Activated CD4-positive, alpha-beta T cell treated with anti-CD3 and anti-CD28 coated beads, Interleukin-2, amount 10 ng/mL, durations not matched to agents 24 days and 14 days (primary cell): ENCODE measurements at regions not wholly inside any gene's neighbourhood (a gene's known extent, or its start where the extent isn't known, plus 50 kb on each side); places are given as distances from the start of the nearest gene placed in this dataset.

Source experiments
- DNase-seq: peaks from one replicate; pipeline ENCODE4 v3.0.0; 2022
- H3K27ac Mint-ChIP-seq: one replicate; pipeline ENCODE4 v1.8.0; 2022; ENCODE audit warnings: mild to moderate bottlenecking, mixed read lengths
- H3K27me3 Mint-ChIP-seq: one replicate; pipeline ENCODE4 v1.8.0; 2022; ENCODE audit warnings: mixed read lengths
- H3K36me3 Mint-ChIP-seq: one replicate; pipeline ENCODE4 v1.8.0; 2022; ENCODE audit warnings: low read depth, mild to moderate bottlenecking, mixed read lengths
- H3K4me1 Mint-ChIP-seq: one replicate; pipeline ENCODE4 v1.8.0; 2021; ENCODE audit warnings: mixed read lengths
- H3K4me3 Mint-ChIP-seq: one replicate; pipeline ENCODE4 v1.8.0; 2022; ENCODE audit warnings: mild to moderate bottlenecking, moderate library complexity, mixed read lengths
- H3K9me3 Mint-ChIP-seq: one replicate; pipeline ENCODE4 v1.8.0; 2021; ENCODE audit warnings: mixed read lengths
- intact Hi-C: fragments of 100-400 bp; cut with micrococcal nuclease; formaldehyde crosslinking; loops from one replicate; pipeline ENCODE4 v1.15.1; 2023

DNA sequence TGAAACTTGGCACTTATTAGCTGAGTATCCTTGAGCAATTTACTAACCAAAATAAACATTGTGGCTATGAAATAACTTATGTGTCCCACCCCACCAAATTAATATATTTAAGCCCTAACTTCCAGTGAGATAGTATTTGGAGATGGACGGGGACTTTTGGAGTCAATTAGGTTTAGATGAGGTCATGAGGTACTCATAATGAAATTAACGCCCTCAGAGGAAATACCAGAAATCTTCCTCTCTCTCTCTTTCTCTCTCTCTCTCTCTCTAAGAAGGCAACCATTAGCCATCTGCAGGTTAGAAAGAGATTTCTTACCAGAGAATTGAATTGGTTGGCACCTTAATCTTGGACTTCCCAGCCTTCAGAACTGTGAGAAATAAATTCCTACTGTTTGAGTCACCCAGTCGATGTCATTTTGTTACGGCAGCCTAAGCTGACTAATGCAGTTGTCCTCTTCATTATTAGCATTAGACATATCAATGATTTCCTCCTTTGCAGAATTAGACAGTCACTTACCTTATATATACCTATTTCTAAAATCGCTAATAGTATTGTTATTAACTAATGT, 1284.0 kb downstream of the FAM181B start:
- Mint-ChIP-seq H3K9me3 (no peaks in the 10 kb centered on the region), H3K4me1 (no peaks in the 10 kb centered on the region)

DNA sequence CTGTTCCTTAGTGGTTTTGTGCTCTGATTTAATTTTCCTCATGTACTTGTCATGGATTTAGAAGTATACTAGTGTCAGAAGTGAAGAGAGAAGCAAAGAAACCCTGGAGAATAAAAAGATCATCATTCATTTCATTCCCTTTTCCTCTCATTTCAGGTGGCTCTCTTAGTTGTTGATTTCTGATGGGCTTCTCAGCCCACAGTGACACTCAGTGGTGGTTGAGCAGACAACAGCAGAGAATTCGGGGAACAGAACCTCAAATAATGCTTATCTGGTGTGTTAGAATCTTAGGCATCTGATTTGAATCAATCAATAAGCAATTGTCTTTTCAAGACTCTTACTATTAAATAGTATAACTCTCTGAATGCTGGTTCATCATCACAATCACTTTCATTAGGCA, 1289.4 kb downstream of the FAM181B start:
- DNase-seq = no peak
- intact Hi-C loops = no loop called here
- no peak overlapping the region for H3K27ac Mint-ChIP-seq
- H3K4me3 Mint-ChIP-seq = no peak overlapping the region
- H3K36me3 Mint-ChIP-seq = no peaks in the 10 kb centered on the region
- H3K9me3 Mint-ChIP-seq = no peaks in the 10 kb centered on the region
- H3K4me1 Mint-ChIP-seq = no peaks in the 10 kb centered on the region
- no peaks in the 10 kb centered on the region for H3K27me3 Mint-ChIP-seq

More for the DNA sequence above, 1284.0 kb downstream of the FAM181B start:
- no peak overlapping the region for H3K27ac Mint-ChIP-seq
- H3K4me3 Mint-ChIP-seq = no peak overlapping the region
- no peaks in the 10 kb centered on the region for H3K36me3 Mint-ChIP-seq
- no peaks in the 10 kb centered on the region for H3K27me3 Mint-ChIP-seq
- no peak for DNase-seq
- intact Hi-C loops = no loop called here

DNA sequence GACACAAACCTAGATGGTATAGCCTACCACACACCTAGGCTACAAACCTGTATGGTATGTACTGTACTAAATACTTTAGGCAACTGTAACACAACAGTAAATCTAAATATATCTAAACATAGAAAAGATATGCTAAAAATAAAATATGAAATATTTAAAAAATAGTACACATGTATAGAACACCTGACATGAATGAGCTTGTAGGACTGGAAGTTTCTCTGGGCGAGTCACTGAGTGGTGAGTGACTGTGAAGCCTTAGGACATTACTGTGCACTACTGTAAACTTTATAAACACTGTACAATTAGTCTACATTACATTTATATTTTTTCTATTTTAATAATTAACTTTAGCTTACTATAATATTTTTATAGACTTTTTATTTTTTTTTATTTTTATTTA, 1301.3 kb downstream of the FAM181B start:
- H3K4me1 Mint-ChIP-seq = no peaks in the 10 kb centered on the region
- no peaks in the 10 kb centered on the region for H3K27me3 Mint-ChIP-seq
- H3K4me3 Mint-ChIP-seq = no peak overlapping the region
- intact Hi-C loops = no loop called here
- H3K36me3 Mint-ChIP-seq = no peaks in the 10 kb centered on the region
- DNase-seq = no peak
- no peak overlapping the region for H3K27ac Mint-ChIP-seq
- no peaks in the 10 kb centered on the region for H3K9me3 Mint-ChIP-seq

DNA sequence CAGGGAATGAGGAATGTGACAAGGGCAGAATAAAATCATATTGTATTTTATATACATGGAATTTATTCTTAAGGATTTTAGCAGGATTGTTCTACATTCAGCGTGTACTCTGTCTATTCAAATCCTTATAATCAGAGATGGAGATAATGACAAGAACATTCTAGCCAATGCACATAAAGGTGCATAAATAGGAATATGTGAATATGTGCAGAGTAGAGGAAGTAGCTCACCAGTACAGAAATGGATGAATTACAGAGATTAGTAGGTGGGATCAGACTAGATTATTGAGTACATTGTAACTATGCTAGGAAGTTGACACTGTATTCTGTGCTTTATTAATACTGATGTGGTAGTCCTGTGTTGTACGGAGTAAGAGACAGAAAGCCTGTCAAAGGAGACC, 1308.8 kb downstream of the FAM181B start:
- Mint-ChIP-seq H3K9me3 (no peaks in the 10 kb centered on the region), H3K36me3 (no peaks in the 10 kb centered on the region)

GRCh38 chr11:81422402-81422801, 1311.3 kb downstream of the FAM181B start:
- no peaks in the 10 kb centered on the region for H3K36me3 Mint-ChIP-seq
- intact Hi-C loops = no loop called here
- no peaks in the 10 kb centered on the region for H3K9me3 Mint-ChIP-seq
- no peaks in the 10 kb centered on the region for H3K4me1 Mint-ChIP-seq
- no peak overlapping the region for H3K27ac Mint-ChIP-seq
- H3K4me3 Mint-ChIP-seq = no peak overlapping the region
- DNase-seq = no peak
- no peaks in the 10 kb centered on the region for H3K27me3 Mint-ChIP-seq

More for the DNA sequence above, 1308.8 kb downstream of the FAM181B start:
- H3K27me3 Mint-ChIP-seq = no peaks in the 10 kb centered on the region
- H3K27ac Mint-ChIP-seq = no peak overlapping the region
- H3K4me3 Mint-ChIP-seq = no peak overlapping the region
- no peaks in the 10 kb centered on the region for H3K4me1 Mint-ChIP-seq
- no peak for DNase-seq
- intact Hi-C loops = no loop called here

GRCh38 chr11:81421251-81421860, 1312.3 kb downstream of the FAM181B start:
- no peaks in the 10 kb centered on the region for H3K36me3 Mint-ChIP-seq
- H3K27ac Mint-ChIP-seq = no peak overlapping the region
- intact Hi-C loops = no loop called here
- no peak for DNase-seq
- H3K4me3 Mint-ChIP-seq = no peak overlapping the region
- H3K9me3 Mint-ChIP-seq = no peaks in the 10 kb centered on the region
- no peaks in the 10 kb centered on the region for H3K4me1 Mint-ChIP-seq
- H3K27me3 Mint-ChIP-seq = no peaks in the 10 kb centered on the region

DNA sequence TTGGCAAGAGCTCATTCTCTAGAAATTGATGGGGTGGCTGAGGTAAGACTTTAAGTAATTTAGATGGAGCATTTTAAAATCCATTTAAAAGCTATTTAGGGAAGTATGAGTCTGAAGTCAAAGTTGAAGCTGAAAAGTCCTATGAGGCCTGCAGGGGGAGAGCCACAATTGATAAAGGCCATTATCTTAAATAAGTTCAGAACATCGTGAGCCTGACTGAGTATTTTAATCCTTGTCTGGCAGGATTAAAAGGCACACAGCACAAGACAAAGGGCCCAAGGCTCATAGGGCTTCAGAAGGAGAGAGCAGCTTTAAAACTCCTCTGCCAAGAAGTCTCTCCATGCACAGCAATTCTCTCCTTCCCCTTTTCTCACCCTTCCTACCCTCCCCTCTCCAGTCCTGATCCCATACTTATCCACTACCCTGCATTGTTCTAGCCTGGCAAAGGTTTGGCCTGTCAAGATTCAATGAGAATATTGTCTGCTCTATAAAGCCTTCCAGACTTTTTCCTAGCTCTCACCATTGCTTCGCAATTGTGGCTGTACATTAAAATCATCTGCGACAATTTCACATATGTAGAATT, 1312.9 kb downstream of the FAM181B start:
- Mint-ChIP-seq H3K36me3 (no peaks in the 10 kb centered on the region), H3K4me3 (no peak overlapping the region), H3K4me1 (no peaks in the 10 kb centered on the region), H3K27ac (no peak overlapping the region), H3K27me3 (no peaks in the 10 kb centered on the region), H3K9me3 (no peaks in the 10 kb centered on the region)
- intact Hi-C loops = no loop called here
- no peak for DNase-seq

DNA sequence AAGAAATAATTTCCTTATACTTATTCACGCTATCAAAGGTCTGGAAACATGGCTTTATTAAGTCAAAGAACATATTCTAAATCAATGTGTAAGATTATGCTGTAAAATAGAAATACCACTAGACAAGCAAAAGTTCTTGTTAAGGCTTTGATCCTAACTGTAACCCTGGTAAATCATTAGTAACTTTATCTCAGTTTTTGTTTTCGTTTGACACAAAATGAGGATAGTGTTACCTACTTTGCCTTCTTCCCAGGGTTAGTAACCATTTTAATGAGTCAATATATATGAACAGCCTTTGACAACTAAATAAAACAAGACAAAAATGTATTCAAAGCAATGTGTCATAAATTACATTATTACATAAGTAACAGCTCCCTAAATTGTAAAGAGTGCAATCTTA, 1336.3 kb downstream of the FAM181B start:
- H3K27ac Mint-ChIP-seq = no peak overlapping the region
- no peaks in the 10 kb centered on the region for H3K36me3 Mint-ChIP-seq
- H3K9me3 Mint-ChIP-seq = no peaks in the 10 kb centered on the region
- DNase-seq = no peak
- H3K4me1 Mint-ChIP-seq = no peaks in the 10 kb centered on the region
- intact Hi-C loops = no loop called here
- H3K27me3 Mint-ChIP-seq = no peaks in the 10 kb centered on the region
- no peak overlapping the region for H3K4me3 Mint-ChIP-seq

DNA sequence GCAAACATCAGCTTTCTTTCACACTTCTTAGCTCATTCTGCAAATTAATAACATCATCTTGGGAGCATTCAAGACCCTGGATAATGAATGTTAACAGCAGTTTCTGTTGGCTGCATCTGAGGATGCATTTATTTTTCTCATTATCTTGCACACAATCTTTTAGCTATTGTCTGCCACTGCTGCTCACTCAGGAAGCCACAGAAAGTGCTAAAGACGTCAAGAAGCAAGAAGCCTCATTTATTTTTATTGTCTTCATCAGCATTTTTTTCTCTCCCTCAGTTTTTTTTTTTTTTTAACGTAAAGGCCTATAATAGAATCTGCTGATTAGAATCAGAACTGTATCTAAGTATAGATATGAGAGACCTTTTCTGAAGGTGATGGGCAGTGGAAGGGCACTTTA, 1339.4 kb downstream of the FAM181B start:
- DNase-seq = no peak
- no peaks in the 10 kb centered on the region for H3K36me3 Mint-ChIP-seq
- H3K4me3 Mint-ChIP-seq = no peak overlapping the region
- H3K27ac Mint-ChIP-seq = no peak overlapping the region
- no peaks in the 10 kb centered on the region for H3K4me1 Mint-ChIP-seq
- intact Hi-C loops = no loop called here
- no peaks in the 10 kb centered on the region for H3K9me3 Mint-ChIP-seq
- H3K27me3 Mint-ChIP-seq = no peaks in the 10 kb centered on the region

GRCh38 chr11:81388326-81388725, 1345.3 kb downstream of the FAM181B start:
- H3K9me3 Mint-ChIP-seq = peaks cover 3% of the 10 kb centered on the region
- no peaks in the 10 kb centered on the region for H3K27me3 Mint-ChIP-seq
- H3K27ac Mint-ChIP-seq = no peak overlapping the region
- H3K36me3 Mint-ChIP-seq = no peaks in the 10 kb centered on the region
- no peak for DNase-seq
- no peaks in the 10 kb centered on the region for H3K4me1 Mint-ChIP-seq
- no peak overlapping the region for H3K4me3 Mint-ChIP-seq
- intact Hi-C loops = no loop called here

GRCh38 chr11:81380395-81380794, 1353.3 kb downstream of the FAM181B start:
- H3K4me3 Mint-ChIP-seq = no peak overlapping the region
- H3K27ac Mint-ChIP-seq = no peak overlapping the region
- DNase-seq = no peak
- intact Hi-C loops = no loop called here
- no peaks in the 10 kb centered on the region for H3K4me1 Mint-ChIP-seq
- H3K9me3 Mint-ChIP-seq = no peaks in the 10 kb centered on the region
- no peaks in the 10 kb centered on the region for H3K27me3 Mint-ChIP-seq
- H3K36me3 Mint-ChIP-seq = no peaks in the 10 kb centered on the region

- H3K4me3 Mint-ChIP-seq = no peak overlapping the region
- H3K27me3 Mint-ChIP-seq = no peaks in the 10 kb centered on the region
- no peak for DNase-seq
- no peak overlapping the region for H3K27ac Mint-ChIP-seq
- H3K9me3 Mint-ChIP-seq = no peaks in the 10 kb centered on the region
- no peaks in the 10 kb centered on the region for H3K36me3 Mint-ChIP-seq
- intact Hi-C loops = no loop called here
- H3K4me1 Mint-ChIP-seq = no peaks in the 10 kb centered on the region
Observed at GRCh38 chr11:81377418-81377817, 1356.2 kb downstream of the FAM181B start.

GRCh38 chr11:81373986-81374385, 1359.7 kb downstream of the FAM181B start:
- H3K4me3 Mint-ChIP-seq = no peak overlapping the region
- no peaks in the 10 kb centered on the region for H3K36me3 Mint-ChIP-seq
- H3K27ac Mint-ChIP-seq = no peak overlapping the region
- intact Hi-C loops = no loop called here
- no peaks in the 10 kb centered on the region for H3K4me1 Mint-ChIP-seq
- no peaks in the 10 kb centered on the region for H3K9me3 Mint-ChIP-seq
- H3K27me3 Mint-ChIP-seq = no peaks in the 10 kb centered on the region
- DNase-seq = no peak

DNA sequence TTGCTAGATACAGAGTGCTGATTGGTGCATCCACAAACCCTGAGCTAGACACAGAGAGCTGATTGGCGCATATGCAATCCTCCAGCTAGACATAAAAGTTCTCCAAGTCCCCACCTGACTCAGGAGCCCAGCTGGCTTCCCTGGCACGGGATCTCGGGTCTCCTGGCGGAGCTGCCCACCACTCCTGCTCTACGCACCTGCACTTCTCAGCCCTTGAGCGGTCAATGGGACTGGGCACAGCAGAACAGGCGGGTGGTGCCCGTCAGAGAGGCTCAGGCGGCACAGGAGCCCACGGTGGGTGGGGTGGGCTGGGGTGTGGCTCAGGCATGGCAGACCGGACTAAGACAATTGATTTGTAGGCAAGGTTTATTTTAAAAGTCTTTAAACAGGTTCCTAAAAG, 1365.5 kb downstream of the FAM181B start:
- H3K4me1 Mint-ChIP-seq = no peaks in the 10 kb centered on the region
- no peaks in the 10 kb centered on the region for H3K27me3 Mint-ChIP-seq
- H3K36me3 Mint-ChIP-seq = no peaks in the 10 kb centered on the region
- no peaks in the 10 kb centered on the region for H3K9me3 Mint-ChIP-seq
- no peak overlapping the region for H3K4me3 Mint-ChIP-seq
- no peak for DNase-seq
- no peak overlapping the region for H3K27ac Mint-ChIP-seq
- intact Hi-C loops = no loop called here

DNA sequence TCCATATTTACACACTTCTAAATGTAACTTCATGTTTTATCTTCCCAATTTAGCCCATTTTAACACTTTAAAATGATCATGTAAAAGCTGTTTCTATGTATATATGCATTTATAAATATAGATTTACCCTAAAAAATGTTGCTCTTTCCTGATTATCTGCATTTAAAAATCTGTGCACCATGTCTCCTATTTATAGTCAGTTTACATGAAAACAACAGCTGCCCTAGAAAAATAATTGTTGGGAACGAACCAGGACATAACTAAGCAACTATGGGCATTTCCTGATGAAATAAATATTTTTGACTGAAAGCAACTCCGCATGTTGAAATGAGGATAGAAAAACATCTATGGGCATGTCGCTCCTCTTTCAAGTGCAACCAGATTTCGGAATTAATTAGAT, 1368.2 kb downstream of the FAM181B start:
- DNase-seq = no peak
- H3K27me3 Mint-ChIP-seq = no peaks in the 10 kb centered on the region
- no peaks in the 10 kb centered on the region for H3K36me3 Mint-ChIP-seq
- H3K27ac Mint-ChIP-seq = no peak overlapping the region
- intact Hi-C loops = no loop called here
- H3K9me3 Mint-ChIP-seq = no peaks in the 10 kb centered on the region
- H3K4me1 Mint-ChIP-seq = no peaks in the 10 kb centered on the region
- no peak overlapping the region for H3K4me3 Mint-ChIP-seq
